ENCODE measurements at regions not wholly inside any gene's neighbourhood (a gene's known extent, or its start where the extent isn't known, plus 50 kb on each side); places are given as distances from the start of the nearest gene placed in this dataset.

DNA sequence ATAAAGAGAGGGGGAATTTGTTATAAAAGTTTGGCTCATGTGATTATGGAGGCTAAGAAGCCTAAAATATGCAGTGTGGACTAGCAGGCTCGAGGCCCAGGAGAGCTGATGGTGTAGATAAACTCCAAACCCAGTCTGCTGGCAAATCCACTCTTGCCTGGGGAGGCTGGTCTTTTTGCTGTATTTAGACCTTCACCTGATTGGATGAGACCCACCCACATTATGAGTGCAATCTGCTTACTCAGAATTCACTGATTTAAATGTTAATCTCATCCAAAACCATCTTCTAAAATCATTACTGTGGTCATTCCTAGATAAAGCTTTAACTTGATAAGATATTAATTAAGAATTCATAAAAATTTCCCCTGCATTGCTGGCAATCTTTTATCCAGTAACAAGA is 473.2 kb downstream of the TMA16 start:
- no peak for DNase-seq (ENCODE audit: low read depth)

GRCh38 chr4:163969291-163969690 is 474.8 kb downstream of the TMA16 start:
- no peak for DNase-seq (ENCODE audit: low read depth)

DNA sequence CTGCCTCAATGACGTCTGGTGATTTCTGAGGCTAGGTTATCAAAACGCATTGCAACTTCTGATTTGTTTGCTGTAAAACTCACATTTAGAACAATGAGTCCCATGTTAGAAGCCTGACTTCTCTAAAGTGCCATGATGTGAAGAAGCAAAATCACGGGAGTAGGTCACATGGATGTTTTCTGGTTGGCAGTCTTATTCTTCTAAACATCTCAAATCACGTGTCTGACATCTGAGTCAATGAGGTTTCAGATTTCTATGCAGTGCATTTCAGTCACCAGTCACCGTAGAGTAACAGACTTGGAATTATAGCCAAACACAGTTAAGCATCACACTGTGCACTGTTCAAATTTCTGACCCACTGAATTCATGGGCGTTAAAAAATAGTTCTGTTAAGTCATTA is 482.1 kb downstream of the TMA16 start:
- DNase-seq (ENCODE audit: low read depth), result no peak

GRCh38 chr4:163988391-163988790 is 493.9 kb downstream of the TMA16 start:
- no peak for DNase-seq (ENCODE audit: low read depth)

DNA sequence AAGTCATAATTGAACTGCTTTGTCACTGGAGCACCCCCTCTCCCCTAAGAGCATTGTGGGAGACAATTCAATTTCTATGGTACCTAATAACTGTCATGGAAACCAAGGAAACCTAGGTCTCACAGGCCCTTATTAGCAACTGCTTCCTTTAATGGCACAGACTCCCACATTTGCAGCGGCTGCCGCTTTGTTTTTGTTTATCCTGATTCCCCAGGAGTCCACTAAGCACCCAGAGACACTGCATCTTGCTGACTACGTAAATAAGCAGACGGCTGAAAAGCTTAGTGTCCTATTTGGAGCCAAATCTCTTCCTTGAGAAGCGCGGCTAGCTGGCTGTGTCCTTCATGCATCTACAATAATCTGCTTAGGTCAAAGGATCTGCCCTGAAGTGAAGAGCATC is 494.4 kb downstream of the TMA16 start:
- no peak for DNase-seq (ENCODE audit: low read depth)

GRCh38 chr4:163991298-163991865 is 496.9 kb downstream of the TMA16 start:
- no peak for DNase-seq (ENCODE audit: low read depth)

GRCh38 chr4:164009435-164009834 is 514.9 kb downstream of the TMA16 start:
- no peak for DNase-seq (ENCODE audit: low read depth)

- DNase-seq (ENCODE audit: low read depth), result no peak
Observed at GRCh38 chr4:164011791-164012190, 517.3 kb downstream of the TMA16 start.

GRCh38 chr4:164012396-164013027 is 518.0 kb downstream of the TMA16 start:
- DNase-seq (ENCODE audit: low read depth), result no peak

- no peak for DNase-seq (ENCODE audit: low read depth)
Observed at GRCh38 chr4:164021947-164022346, 527.5 kb downstream of the TMA16 start.

- no peak for DNase-seq (ENCODE audit: low read depth)
Observed at GRCh38 chr4:164023214-164023613, 528.7 kb downstream of the TMA16 start.

GRCh38 chr4:164027805-164028204 is 533.3 kb downstream of the TMA16 start:
- DNase-seq (ENCODE audit: low read depth), result no peak

- no peak for DNase-seq (ENCODE audit: low read depth)
Observed at GRCh38 chr4:164039482-164039881, 545.0 kb downstream of the TMA16 start.

DNA sequence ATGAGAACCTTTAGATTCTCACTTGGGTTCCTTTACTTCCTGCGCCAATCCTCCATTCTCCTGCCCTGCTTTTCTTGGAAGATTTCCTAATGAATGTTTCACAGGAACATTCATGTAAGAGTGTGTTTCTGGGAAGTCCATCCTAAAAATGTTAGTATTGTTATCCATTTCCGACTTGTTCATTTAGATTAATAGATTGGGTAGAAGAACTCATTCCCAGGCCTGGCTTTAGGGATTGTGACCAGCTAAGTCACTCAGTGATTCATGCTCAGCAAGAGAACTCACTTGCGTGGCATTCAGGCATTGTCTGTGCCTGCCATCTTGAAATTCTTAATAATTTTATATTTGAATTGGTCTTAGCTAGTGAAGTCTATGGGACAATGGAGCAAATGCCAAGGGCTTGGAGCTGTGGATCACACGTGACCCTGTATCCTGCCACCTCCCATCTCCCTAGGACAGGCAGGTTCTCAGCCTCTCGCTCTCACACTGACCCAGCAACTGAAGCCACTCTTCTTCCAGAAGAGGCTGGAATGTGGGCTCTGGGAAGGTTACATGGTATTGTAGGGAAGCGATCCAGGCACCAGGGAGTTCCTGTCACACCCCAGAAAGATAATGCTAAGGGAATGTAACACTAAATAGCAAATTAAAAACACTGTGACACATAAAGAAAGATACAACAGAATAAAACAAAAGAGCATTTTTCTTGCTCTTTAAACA is 562.1 kb downstream of the TMA16 start:
- DNase-seq (ENCODE audit: low read depth), result no peak

GRCh38 chr4:164058776-164059445 is 564.4 kb downstream of the TMA16 start:
- DNase-seq (ENCODE audit: low read depth), result no peak

DNA sequence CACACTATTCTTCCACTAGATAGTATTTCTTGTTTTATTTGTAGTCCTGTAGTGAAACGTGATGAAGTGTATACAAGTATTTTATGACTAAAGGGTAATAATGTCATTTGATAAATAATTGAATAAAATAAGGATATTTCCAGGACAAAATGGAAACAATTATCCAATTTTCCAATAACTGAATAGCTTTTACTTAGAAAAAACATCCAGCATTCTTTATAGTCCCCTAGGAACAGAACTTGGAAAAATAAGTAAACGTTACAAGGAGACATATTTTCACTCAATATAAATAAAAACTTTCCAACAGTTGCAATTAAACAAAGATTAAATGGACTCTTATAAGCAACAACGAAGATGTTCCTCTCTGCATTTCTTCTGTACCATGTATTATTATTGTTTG is 566.0 kb downstream of the TMA16 start:
- DNase-seq (ENCODE audit: low read depth), result no peak

DNA sequence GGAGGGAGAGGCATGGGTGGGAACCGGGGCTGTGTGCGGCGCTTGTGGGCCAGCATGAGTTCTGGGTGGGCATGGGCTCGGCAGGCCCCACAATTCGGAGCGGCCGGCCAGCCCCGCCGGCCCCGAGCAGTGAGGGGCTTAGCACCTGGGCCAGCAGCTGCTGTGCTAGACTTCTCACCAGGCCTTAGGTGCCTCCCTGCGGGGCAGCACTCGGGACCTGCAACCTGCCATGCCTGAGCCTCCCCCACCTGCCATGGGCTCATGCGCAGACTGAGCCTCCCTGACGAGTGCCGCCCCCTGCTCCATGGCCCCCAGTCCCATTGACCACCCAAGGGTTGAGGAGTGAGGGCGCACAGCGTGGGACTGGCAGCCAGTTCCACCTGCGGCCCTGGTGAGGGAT is 573.9 kb downstream of the TMA16 start:
- no peak for DNase-seq (ENCODE audit: low read depth)

- DNase-seq (ENCODE audit: low read depth), result no peak
Observed at GRCh38 chr4:164070625-164071024, 576.1 kb downstream of the TMA16 start.

- no peak for DNase-seq (ENCODE audit: low read depth)
Observed at GRCh38 chr4:164081371-164081770, 586.9 kb downstream of the TMA16 start.

DNA sequence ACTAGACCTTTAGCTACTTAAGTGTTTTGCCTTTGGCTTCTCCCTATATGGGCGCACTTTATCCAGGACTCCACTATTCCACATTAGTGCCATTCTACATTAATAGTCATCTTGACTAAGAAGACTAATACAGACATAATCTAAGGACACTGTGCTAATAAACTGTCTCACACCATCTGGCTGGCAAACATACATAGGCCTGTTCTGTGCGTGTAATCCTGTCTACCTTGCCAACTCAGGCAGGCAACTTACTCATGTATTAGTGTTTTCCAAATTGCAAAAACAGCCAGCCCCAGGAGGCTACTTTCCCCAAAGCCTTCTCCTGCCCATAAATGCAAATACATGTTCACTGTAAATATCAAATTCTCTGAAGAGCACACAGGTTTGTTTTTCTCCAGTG is 587.3 kb downstream of the TMA16 start:
- DNase-seq (ENCODE audit: low read depth), result no peak

GRCh38 chr4:164087733-164088132 is 593.2 kb downstream of the TMA16 start:
- no peak for DNase-seq (ENCODE audit: low read depth)

DNA sequence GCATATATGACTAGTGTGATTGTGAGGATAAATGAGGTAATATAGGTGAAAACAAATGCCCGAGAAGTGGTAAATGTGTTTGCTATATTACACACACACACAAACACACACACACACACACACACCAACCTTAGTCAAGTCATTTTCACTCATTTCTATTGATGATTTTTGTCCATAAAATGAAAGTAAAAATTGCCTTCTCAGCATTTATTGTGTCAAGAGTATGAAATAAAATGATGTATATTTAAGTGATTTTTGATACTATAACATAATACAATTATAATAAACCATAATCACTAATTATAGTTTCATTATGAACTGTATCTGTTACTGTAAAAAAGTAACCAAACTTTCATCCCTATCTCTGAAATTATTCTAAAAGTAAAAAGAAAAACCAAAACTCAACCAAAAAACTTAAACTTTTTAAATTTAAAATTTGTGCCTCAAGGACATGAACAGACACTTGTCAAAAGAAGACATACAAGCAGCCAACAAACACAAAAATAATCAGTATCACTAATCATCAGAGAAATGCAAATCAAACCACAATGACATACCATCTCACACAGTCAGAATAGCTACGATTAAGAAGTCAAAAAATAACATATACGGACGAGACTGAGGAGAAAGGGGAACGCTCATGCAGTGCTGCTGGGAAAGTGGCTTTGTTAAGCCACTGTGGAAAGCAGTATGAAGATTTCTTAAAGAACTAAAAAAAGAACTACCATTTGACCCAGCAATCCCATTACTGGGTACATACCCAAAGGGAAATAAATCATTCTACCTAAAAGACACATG is 601.0 kb downstream of the TMA16 start:
- DNase-seq (ENCODE audit: low read depth), result no peak
